Muscle of back (tissue), 3 donors: ENCODE measurements at regions not wholly inside any gene's neighbourhood (a gene's known extent, or its start where the extent isn't known, plus 50 kb on each side); places are given as distances from the start of the nearest gene placed in this dataset.

Experiments used
- DNase-seq, 3 donors: peaks; one replicate each; pipeline versions ENCODE4 v3.0.0 to v3.0.0-alpha.2; 2013

- DNase-seq, result no peak
Measured at GRCh38 chr5:72041654-72042053, 65.6 kb upstream of the MAP1B start.

GRCh38 chr5:72042097-72042496 is 65.2 kb upstream of the MAP1B start:
- no peak for DNase-seq

- no peak for DNase-seq
Measured at GRCh38 chr5:72045692-72046091, 61.6 kb upstream of the MAP1B start.

- no peak for DNase-seq
Measured at GRCh38 chr5:72046106-72046505, 61.2 kb upstream of the MAP1B start.

DNA sequence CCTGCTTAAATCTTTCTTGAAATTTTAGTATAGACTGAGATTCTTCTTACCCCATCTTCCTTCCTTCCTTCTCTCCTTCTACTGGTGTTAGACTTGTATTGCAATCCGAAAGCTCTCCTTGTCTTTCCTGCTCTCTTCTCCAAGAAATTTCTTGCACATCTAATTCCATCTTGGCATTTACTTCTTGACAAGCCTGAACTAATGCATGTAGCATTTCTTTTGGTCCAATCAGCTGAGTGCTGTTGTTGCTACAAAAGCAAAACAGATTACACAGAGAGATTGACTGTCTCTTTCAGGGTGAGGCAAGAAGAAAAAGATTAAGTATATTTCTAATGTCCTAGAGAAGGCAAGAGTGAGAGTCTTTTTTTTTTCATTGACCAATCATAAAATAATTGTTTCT is 51.6 kb upstream of the MAP1B start:
- no peak for DNase-seq
